ENCODE measurements at regions not wholly inside any gene's neighbourhood (a gene's known extent, or its start where the extent isn't known, plus 50 kb on each side); places are given as distances from the start of the nearest gene placed in this dataset.

GRCh38 chr1:110816945-110817344, 56.0 kb upstream of the CD53 start:
- DNase-seq, result no peak

DNA sequence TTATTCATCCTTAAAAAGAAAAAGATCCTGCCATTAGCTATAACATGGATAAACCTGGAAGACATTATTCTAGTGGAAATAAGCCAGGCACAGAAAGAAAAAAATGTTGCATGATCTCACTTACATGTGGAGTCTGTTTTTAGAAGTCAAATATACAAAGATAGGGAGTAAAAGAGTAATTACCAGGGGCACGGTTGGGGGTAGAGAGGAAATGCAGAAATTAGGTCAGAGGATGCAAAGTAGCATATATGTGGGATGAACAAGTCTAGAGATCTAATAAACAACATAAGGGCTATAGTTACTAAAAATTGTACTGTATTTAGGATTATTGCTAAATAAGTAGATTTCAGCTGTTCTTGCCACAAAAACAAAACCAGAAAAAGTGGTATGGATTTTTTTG, 61.4 kb upstream of the CD53 start:
- DNase-seq, result no peak

DNA sequence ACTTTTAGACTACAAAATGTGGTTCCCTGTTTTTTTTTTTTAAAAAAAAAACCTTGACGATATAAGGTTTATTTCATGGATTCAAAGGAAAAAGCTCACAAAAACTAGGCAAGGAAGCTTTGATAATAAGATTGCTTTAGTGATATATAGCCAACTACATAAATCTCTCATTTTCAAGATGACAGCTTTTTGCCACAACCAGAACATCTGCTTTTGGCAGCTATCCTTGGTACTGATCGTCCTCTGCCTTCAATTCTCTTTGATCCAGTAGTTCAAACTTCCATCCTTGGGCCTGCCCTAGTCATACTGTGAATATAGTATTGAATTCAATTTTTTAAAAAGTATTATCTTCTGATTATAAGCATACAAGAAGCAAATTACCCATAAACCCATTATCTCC, 72.9 kb upstream of the CD53 start:
- DNase-seq, result no peak

DNA sequence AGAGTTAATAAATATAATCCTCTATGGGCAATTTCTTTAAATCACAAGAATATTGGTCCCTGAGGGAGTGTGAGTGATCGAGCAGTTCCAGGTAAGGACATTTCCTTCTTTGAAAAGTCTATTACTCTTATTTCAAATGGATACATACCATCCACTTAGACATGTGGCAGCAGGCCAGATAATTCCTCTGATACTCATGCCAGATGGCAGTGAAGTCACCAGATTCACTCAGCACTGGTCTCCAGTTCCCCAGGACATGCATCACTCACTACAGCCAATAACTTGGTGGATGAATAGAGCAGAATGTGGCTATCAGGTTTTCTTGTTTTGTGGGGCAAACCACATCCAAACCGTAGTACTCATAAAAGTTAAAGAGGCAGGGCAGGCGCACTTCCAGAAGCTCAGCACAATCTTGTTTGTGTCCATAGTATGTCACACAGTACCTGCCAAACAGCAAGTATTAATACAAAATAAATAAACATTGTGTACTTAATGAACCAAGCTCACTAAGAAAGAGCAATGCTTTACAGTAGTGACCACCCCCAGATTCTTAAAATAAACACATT, 74.2 kb upstream of the CD53 start:
- no peak for DNase-seq

DNA sequence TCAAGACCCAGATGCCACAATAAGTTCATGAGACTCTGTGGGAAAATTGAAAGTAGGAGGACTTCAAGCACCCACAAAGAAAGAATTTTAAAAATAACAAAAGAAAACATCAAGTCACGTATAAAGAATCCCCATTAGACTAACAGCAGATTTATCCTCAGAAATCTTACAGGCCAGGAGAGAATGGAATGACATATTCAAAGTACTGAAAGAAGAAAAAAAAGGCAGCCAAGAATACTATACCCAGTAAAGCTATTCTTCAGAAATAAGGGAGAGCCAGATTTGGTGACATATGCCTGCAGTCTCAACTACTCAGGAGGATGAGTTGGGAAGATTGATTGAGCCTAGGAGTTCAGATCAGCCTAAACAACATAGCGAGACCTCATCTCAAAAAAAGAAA, 84.3 kb upstream of the CD53 start:
- DNase-seq, result no peak

DNA sequence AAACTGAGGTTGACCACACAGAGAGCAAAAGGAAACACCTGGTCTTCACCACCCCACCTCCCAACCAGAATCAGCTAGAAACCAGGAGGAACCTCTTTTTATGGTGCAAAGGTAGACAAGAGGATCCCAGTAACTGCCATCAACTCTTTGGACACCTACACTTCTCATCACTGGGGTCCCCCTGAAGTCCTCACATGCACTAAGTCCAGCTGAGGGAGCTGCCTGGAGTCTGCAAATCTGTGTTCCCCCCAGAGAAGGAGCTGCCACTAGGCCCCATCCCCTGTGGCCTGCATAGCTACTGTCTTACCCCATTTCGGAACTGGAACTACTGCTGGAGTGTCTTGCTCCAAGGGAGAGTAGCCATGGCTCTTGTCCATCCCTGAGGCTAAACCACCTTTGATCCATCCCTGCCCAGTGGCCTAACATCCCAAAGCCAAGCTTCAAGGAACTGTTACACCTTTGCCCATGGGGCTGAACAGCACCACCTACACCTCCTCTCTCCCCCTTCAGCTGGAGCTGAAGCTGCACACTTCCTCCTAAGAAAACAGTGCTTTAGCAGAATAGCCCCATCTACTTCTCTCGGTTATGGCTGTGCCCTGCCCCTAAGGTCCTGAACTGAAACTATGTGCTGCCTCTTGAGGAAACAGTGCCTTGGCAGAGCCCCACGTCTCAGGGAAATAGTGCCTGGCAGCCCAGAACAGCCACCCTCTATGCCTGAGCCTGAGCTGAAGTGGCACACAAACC, 85.4 kb upstream of the CD53 start:
- DNase-seq, result no peak

- DNase-seq, result no peak
These were observed 86.1 kb upstream of the CD53 start for GRCh38 chr1:110786802-110787327.

DNA sequence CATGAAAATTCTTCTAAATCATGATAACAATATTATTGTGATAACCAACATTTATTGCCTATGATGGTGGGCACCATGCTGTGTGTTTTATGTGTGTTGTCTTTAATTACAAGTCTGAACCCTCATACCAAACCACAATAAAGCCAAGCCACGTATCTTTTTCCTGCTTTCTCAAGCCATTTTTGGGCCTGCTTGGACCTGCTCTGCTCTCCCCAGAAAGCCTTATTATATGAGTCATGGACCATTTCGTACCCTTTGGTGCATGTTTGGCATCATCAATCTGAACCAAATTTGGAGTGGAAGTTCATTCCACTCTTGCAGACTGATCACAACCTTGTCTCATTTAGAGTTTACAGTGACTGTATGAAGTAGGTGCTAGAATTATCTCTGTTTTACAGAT, 87.3 kb upstream of the CD53 start:
- DNase-seq, result no peak

GRCh38 chr1:110785055-110785454, 87.9 kb upstream of the CD53 start:
- DNase-seq, result no peak

DNA sequence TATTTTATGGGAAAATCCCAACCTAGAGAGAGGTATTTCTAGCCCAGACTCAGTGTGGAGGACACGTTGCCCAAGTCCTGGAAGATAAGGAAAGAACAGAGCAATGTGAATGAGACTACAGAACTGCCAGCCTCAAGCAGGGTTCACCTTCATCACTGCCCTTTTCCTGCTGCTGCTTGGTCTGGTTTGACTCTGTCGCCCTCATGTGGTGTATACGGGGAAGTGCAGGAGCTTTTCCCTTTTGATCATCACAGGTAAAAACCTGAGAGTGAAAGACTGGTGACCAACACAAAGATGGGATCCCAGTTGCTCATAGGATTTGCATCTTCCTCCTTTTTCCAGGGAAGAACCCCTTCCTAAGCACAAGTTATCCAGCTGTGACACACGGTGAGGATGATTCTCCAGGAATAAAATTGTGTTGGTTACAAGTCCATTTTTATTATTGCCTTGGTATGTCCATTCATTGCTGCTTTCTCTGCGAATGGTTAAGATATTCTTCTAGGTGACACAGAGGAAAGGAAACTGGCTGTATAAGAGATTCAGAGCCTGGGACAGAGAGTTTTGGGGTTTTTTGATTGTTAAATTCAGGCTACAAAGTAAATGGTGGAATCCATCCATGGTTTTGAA, 89.5 kb upstream of the CD53 start:
- peak in 1 of 2 donors; percentile 38 for DNase-seq

DNA sequence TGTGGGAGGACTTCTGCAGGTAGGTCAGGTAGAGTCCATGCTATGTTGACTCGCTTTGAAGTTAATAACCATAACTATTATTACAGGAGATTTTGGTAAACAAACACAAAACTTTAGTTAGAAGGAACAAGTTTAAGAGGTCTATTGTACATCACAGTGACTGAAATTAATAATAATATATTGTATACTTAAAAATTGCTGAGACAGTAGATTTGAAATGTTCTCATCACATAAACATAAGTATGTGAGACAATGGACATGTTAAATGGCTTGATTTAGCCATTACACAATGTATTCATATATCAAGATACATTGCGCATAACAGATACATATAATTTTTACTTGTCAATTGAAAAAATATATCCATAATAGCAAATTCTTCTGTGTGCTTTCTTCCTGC, 91.4 kb upstream of the CD53 start:
- DNase-seq, result no peak

- peak; percentile 59 to 74 for DNase-seq
These were observed 92.1 kb upstream of the CD53 start for GRCh38 chr1:110780600-110781484.

DNA sequence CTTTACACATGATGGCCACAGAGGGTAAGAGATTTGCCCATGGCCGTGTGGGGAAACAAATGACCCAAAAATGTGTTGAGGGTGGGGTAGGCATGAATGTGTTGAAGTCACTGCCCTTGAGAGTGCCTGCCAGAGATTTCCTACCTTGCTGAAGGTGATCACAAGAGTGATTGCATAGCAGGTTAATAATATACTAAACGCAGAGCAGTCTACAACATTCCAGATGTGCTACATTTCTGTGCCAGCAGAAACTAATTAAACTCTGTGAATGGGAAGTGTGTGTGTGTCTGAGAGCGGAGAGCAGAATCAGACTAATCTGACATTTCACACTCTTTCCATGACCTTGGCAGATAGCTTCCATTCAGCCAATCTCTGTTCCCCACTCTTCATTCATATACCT, 93.3 kb upstream of the CD53 start:
- DNase-seq, result no peak

DNA sequence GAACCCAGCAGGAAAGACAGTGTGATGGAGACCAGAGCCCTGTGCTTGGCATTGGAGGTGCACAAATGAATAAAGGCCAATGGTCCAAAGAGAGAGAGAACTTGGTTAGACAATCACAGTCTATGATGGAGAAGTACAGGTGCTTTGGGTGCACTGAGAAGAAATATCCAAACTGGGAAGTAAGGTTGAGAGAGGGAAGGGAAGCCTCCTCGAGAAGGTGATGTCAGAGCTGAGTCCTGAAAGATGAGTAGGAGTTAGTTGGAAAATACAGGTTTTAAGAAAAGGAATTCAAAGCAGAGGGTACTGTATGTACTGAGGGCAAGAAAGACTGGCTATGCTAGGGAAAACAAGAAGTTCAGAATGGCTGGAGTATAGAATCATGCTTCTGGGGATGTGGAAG, 94.1 kb upstream of the CD53 start:
- no peak for DNase-seq

DNA sequence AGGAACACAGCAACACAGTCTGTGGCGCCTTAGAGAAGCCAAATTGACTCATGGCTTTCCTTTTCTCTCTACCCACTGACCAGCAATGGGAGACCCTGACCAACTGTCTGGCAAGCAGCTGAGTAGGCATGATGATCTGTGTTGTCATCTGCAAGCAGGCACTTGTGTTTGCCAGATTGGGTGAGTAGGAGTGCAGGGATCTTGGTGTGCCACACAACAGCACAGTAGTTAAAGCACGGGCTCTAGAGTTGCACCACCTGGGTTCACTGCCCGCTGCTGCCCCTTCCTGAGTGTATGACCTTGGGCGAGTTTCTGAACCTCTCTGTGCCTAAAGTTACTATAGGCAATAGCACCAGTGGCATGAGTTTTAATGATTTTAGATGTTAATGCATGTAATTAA, 95.7 kb upstream of the CD53 start:
- DNase-seq, result no peak

- DNase-seq, result no peak
These were observed 98.5 kb upstream of the CD53 start for GRCh38 chr1:110774398-110774797.

GRCh38 chr1:110773813-110774212, 99.1 kb upstream of the KCNA3 start:
- no peak for DNase-seq

GRCh38 chr1:110771245-110772022, 96.7 kb upstream of the KCNA3 start:
- DNase-seq, result no peak

DNA sequence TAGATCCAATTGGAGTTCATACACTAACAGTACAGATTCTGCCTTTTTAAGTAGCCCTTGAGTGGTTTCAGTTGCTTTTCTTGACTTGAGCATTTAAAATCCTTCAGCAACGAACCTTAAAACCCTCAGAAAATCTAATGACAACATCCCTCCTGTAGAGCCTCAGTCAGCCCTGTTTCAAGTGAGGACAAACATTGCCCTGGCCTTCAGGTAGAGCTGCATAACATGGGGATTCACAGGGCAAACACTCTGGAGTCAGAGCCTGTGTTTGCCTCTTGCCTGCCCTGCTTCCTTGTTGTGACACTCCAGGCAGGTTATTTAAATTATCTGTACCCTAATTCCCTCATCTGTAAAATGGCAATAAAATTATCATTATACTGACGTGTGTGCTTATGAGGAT, 96.1 kb upstream of the KCNA3 start:
- DNase-seq, result no peak

GRCh38 chr1:110768605-110769004, 93.9 kb upstream of the KCNA3 start:
- DNase-seq, result no peak

- no peak for DNase-seq
These were observed 91.6 kb upstream of the KCNA3 start for GRCh38 chr1:110766336-110766647.

Measured in right lung (tissue), 2 donors.